Gastroesophageal sphincter (tissue), 3 donors: ENCODE measurements at regions not wholly inside any gene's neighbourhood (a gene's known extent, or its start where the extent isn't known, plus 50 kb on each side); places are given as distances from the start of the nearest gene placed in this dataset.

Experiments
- CTCF ChIP-seq, 4 experiments: fragments of 200-600 bp in 2 of 4; fragments of 450-650 bp in 2 of 4; sonication (generic) in 1 of 4; IDR thresholded peaks; one replicate each; pipeline ENCODE4 v1.5.1; 2017 to 2019; ENCODE audit warnings: antibody characterized with exemption in 4 of 4, mild to moderate bottlenecking in 2 of 4, moderate library complexity in 2 of 4
- POLR2AphosphoS5 ChIP-seq: sonication (generic); formaldehyde crosslinking; IDR thresholded peaks from one replicate; pipeline ENCODE4 v1.6.1; 2017; ENCODE audit warnings: antibody characterized with exemption

- TF ChIP-seq CTCF (IDR thresholded peaks at IDR 0.05) (no peak), POLR2AphosphoS5 (no peak)
Observed at GRCh38 chr2:191577605-191578004, 100.3 kb upstream of the NABP1 start.
